Stomach (tissue), 8 donors: ENCODE measurements at regions not wholly inside any gene's neighbourhood (a gene's known extent, or its start where the extent isn't known, plus 50 kb on each side); places are given as distances from the start of the nearest gene placed in this dataset.

ENCODE experiments used
- DNase-seq, 2 donors: peaks; one replicate each; pipeline versions ENCODE4 v3.0.0 to v3.0.0-alpha.2; 2013 to 2019
- H3K27ac ChIP-seq, 5 donors: fragments of 200-600 bp in 4 of 5; sonication (generic) in 4 of 5; one replicate each; pipeline ENCODE4 v1.5.1; 2013 to 2019; ENCODE audit warnings: mild to moderate bottlenecking in 1 of 5, moderate library complexity in 1 of 5
- H3K27me3 ChIP-seq, 3 donors: fragments of 200-600 bp; sonication (generic); one replicate each; pipeline ENCODE4 v1.5.1; 2017 to 2019; ENCODE audit warnings: mixed run types in 1 of 3
- H3K36me3 ChIP-seq, 4 donors: fragments of 200-600 bp; sonication (generic); 1 replicate in 3 of 4; 2 replicates in 1 of 4; pipeline ENCODE4 v1.5.1; 2016 to 2019
- H3K4me1 ChIP-seq, 4 donors: fragments of 200-600 bp; sonication (generic); one replicate each; pipeline ENCODE4 v1.5.1; 2016 to 2019
- H3K4me3 ChIP-seq, 4 donors: fragments of 200-600 bp; sonication (generic) in 3 of 4; one replicate each; pipeline ENCODE4 v1.5.1; 2016 to 2019; ENCODE audit warnings: mild to moderate bottlenecking in 1 of 4
- H3K9me3 ChIP-seq, 4 donors: fragments of 200-600 bp; sonication (generic); one replicate each; pipeline ENCODE4 v1.5.1; 2016 to 2019
- CTCF ChIP-seq, 7 experiments: fragments of 450-650 bp in 4 of 7; fragments of 200-600 bp in 3 of 7; sonication (generic) in 3 of 7; IDR thresholded peaks; one replicate each; pipeline ENCODE4 v1.5.1; 2016 to 2019; ENCODE audit warnings: antibody characterized with exemption in 7 of 7, control low read depth in 2 of 7, mild to moderate bottlenecking in 1 of 7
- EP300 ChIP-seq: sonication (generic); formaldehyde crosslinking; IDR thresholded peaks from one replicate; pipeline ENCODE4 v1.6.1; 2017; ENCODE audit warnings: antibody characterized with exemption
- POLR2A ChIP-seq, 4 donors: fragments of 450-650 bp; IDR thresholded peaks; one replicate each; pipeline ENCODE4 v1.6.1; 2016; ENCODE audit warnings: antibody characterized with exemption in 4 of 4, control low read depth in 2 of 4, mild to moderate bottlenecking in 1 of 4, moderate library complexity in 1 of 4
- POLR2AphosphoS5 ChIP-seq, 3 donors: sonication (generic); formaldehyde crosslinking; IDR thresholded peaks; one replicate each; pipeline ENCODE4 v1.6.1; 2016; ENCODE audit warnings: antibody characterized with exemption in 3 of 3
- WGBS, 5 donors: extraction: QIAGEN DNeasy Blood & Tissue Kit in 3 of 5; methylation state at CpG; one replicate each; pipeline versions ENCODE4 v1.1.5 to v1.1.7; 2013 to 2018; 5-methylcytosine and 5-hydroxymethylcytosine counted together
- intact Hi-C: fragments of 100-400 bp; cut with DNase I; formaldehyde crosslinking; loops from one replicate; pipeline ENCODE4 v1.15.1; 2023; ENCODE audit warnings: low total_unique reads
- donor health status: healthy with polysubstance abuse.
- donor health status: Bipolar disorder and iron deficiency.
- donor health status: healthy.

- 61 to 80% (median 76%) methylated on average over 8 of the region's 8 CpGs for WGBS, 5 donors
- DNase-seq, result no peak
- H3K27me3 ChIP-seq, result no peaks in the 10 kb centered on the region
- H3K27ac ChIP-seq, result no peak overlapping the region
- intact Hi-C loops, result no loop called here
- no peak overlapping the region for H3K4me3 ChIP-seq
- H3K4me1 ChIP-seq, result peaks cover 0 to 5% (median 0%) of the 10 kb centered on the region in 4 donors
- no peak for TF ChIP-seq CTCF (IDR thresholded peaks at IDR 0.05)
- no peak for TF ChIP-seq POLR2A (IDR thresholded peaks at IDR 0.05)
- TF ChIP-seq POLR2AphosphoS5 (IDR thresholded peaks at IDR 0.05), result no peak
- TF ChIP-seq EP300, result no peak
- H3K36me3 ChIP-seq, result no peaks in the 10 kb centered on the region
- no peaks in the 10 kb centered on the region for H3K9me3 ChIP-seq
Observed at GRCh38 chr6:105783333-105783935, 302.7 kb upstream of the PRDM1 start.

- intact Hi-C loops, result no loop called here
- no peaks in the 10 kb centered on the region for H3K36me3 ChIP-seq
- 50 to 77% (median 68%) methylated on average over 3 of the region's 3 CpGs for WGBS, 5 donors
- TF ChIP-seq EP300 (no peak), POLR2AphosphoS5 (IDR thresholded peaks at IDR 0.05) (no peak), CTCF (IDR thresholded peaks at IDR 0.05) (no peak), POLR2A (IDR thresholded peaks at IDR 0.05) (no peak)
- no peak overlapping the region for H3K27ac ChIP-seq
- peaks cover 0 to 5% (median 0%) of the 10 kb centered on the region in 4 donors for H3K4me1 ChIP-seq
- no peak overlapping the region for H3K4me3 ChIP-seq
- DNase-seq, result no peak
- H3K9me3 ChIP-seq, result no peaks in the 10 kb centered on the region
- H3K27me3 ChIP-seq, result no peaks in the 10 kb centered on the region
Observed at GRCh38 chr6:105781915-105782314, 304.2 kb upstream of the PRDM1 start.

DNA sequence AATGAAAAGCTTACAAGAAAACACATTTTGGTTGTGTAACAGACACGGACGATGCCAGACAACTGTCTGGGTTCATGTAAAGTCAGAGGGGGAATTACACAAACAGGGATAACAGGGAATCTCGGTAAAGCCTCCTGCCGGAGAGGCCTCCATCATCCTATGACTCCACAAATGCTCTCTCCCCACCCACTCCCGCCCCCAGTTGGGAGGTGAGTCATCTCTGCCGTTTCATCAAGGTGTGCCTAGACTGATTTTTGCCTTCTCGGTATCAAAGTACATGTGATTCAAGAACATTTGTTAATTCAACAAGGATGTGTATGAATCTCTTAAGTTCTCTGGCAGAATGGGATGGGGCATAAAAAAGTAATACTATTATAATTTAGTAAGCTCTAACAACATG lies 304.9 kb upstream of the PRDM1 start:
- no peaks in the 10 kb centered on the region for H3K9me3 ChIP-seq
- no peak overlapping the region for H3K27ac ChIP-seq
- intact Hi-C loops, result no loop called here
- TF ChIP-seq POLR2AphosphoS5 (IDR thresholded peaks at IDR 0.05), result no peak
- no peak for TF ChIP-seq POLR2A (IDR thresholded peaks at IDR 0.05)
- TF ChIP-seq CTCF (IDR thresholded peaks at IDR 0.05), result no peak
- TF ChIP-seq EP300, result no peak
- H3K4me1 ChIP-seq, result peaks cover 0 to 5% (median 0%) of the 10 kb centered on the region in 4 donors
- no peak overlapping the region for H3K4me3 ChIP-seq
- no peaks in the 10 kb centered on the region for H3K36me3 ChIP-seq
- H3K27me3 ChIP-seq, result no peaks in the 10 kb centered on the region
- no peak for DNase-seq
- 63 to 77% (median 70%) methylated on average over 7 of the region's 7 CpGs for WGBS, 5 donors

DNA sequence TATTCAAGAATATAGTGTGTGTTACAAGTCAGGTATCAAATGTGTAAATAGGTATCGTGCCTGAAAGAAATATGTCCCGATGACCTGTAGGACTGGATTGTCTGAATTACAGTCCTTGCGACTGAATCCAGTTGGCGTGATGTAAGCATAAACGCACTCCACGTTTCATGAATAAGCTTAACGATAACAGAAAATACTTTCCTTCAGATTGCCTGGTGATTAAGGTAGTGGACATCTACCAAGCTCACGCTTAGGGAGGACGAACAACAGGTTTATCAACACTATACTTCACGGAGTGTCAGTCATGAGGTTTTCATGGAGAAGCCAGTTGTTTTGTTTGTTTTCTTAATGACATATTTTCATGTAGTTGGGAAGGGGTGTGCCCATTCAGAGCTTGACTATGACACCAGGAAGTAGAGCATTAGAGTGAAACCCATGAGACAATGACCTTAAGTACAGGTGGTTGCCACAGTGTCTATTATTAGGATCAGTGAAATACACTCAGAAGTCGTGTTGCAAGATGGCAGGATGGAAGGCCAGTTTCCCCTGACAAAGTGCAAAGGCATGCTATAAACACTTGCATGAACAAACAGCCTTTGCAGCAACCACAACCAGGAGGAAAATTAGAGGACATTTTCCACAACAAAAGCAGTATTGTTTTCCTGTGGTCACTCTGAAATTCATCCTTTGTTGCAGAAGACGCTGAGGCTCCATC lies 305.8 kb upstream of the PRDM1 start:
- no peaks in the 10 kb centered on the region for H3K27me3 ChIP-seq
- H3K4me1 ChIP-seq, result peaks cover 0 to 5% (median 0%) of the 10 kb centered on the region in 4 donors
- TF ChIP-seq EP300, result no peak
- TF ChIP-seq CTCF (IDR thresholded peaks at IDR 0.05), result no peak
- no peak for TF ChIP-seq POLR2AphosphoS5 (IDR thresholded peaks at IDR 0.05)
- no peak for TF ChIP-seq POLR2A (IDR thresholded peaks at IDR 0.05)
- H3K4me3 ChIP-seq, result no peak overlapping the region
- H3K36me3 ChIP-seq, result no peaks in the 10 kb centered on the region
- H3K27ac ChIP-seq, result no peak overlapping the region
- intact Hi-C loops, result no loop called here
- H3K9me3 ChIP-seq, result peaks cover 0 to 7% (median 4%) of the 10 kb centered on the region in 4 donors
- whole genome bisulfite sequencing, 5 donors, result 89 to 93% (median 91%) methylated on average over 12 of the region's 12 CpGs
- no peak for DNase-seq
